Gastroesophageal sphincter (tissue), 2 donors: ENCODE measurements at regions not wholly inside any gene's neighbourhood (a gene's known extent, or its start where the extent isn't known, plus 50 kb on each side); places are given as distances from the start of the nearest gene placed in this dataset.

Experiments used
- EP300 ChIP-seq: sonication (generic); formaldehyde crosslinking; IDR thresholded peaks from one replicate; pipeline ENCODE4 v1.6.1; 2017; ENCODE audit warnings: antibody characterized with exemption, mild to moderate bottlenecking
- POLR2AphosphoS5 ChIP-seq: sonication (generic); formaldehyde crosslinking; IDR thresholded peaks from one replicate; pipeline ENCODE4 v1.6.1; 2017; ENCODE audit warnings: antibody characterized with exemption

DNA sequence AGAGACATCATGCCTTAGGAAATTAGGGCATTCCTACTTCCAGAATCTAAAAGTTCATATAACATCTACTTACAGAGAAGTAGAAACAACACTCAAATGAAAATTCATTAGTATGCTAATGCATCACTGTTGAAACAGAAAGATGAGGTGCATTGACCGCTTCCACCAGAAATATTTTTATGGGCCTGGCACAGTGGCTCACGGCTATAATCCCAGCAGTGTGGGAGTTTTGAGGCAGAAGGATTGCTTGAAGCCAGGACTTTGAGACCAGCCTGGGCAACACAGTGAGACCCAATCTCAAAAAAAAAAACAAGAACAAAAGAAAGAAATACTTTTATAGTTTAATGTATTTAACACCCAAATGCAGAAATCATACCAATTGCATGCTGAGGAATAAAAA is 220.9 kb downstream of the SKIDA1 start:
- TF ChIP-seq EP300 = no peak
- TF ChIP-seq POLR2AphosphoS5 = no peak
